BLaER1 treated with 17β-estradiol and CSF1 and Interleukin-3, amounts not matched to agents 10 nM and 100 nM (cell line): ENCODE measurements at regions not wholly inside any gene's neighbourhood (a gene's known extent, or its start where the extent isn't known, plus 50 kb on each side); places are given as distances from the start of the nearest gene placed in this dataset.

Experiments
- H3K27ac ChIP-seq, 11 experiments: shearing (Covaris generic); formaldehyde crosslinking; 2 replicates each; pipeline ENCODE4 v1.8.1; 2022
- H3K27me3 ChIP-seq, 11 experiments: shearing (Covaris generic); formaldehyde crosslinking; 2 replicates each; pipeline ENCODE4 v1.8.1; 2022
- H3K36me3 ChIP-seq, 11 experiments: shearing (Covaris generic); formaldehyde crosslinking; 2 replicates each; pipeline ENCODE4 v1.8.1; 2022
- H3K4me1 ChIP-seq, 10 experiments: shearing (Covaris generic); formaldehyde crosslinking; 2 replicates each; pipeline ENCODE4 v1.8.1; 2022
- H3K4me2 ChIP-seq, 11 experiments: shearing (Covaris generic); formaldehyde crosslinking; 2 replicates each; pipeline ENCODE4 v1.8.1; 2022
- H3K4me3 ChIP-seq, 10 experiments: shearing (Covaris generic); formaldehyde crosslinking; 2 replicates each; pipeline ENCODE4 v1.8.1; 2022
- H3K9ac ChIP-seq, 11 experiments: shearing (Covaris generic); formaldehyde crosslinking; 2 replicates each; pipeline ENCODE4 v1.8.1; 2022
- H3K9me3 ChIP-seq, 11 experiments: shearing (Covaris generic); formaldehyde crosslinking; replicated peaks in 1 of 11; 2 replicates each; pipeline ENCODE4 v1.8.1; 2022
- H4K20me1 ChIP-seq, 11 experiments: shearing (Covaris generic); formaldehyde crosslinking; 2 replicates each; pipeline ENCODE4 v1.8.1; 2022
- Cebpa-rat ChIP-seq, 11 experiments: shearing (Covaris generic); IDR thresholded peaks; 2 replicates each; pipeline ENCODE4 v1.8.1; 2022

GRCh38 chr13:68056816-68057710, 826.9 kb upstream of the PCDH9 start:
- peaks cover 8 to 15% (median 13%) of the 10 kb centered on the region in 11 experiments; a peak in 18 of 22 replicates for H3K9me3 ChIP-seq
- no peaks in the 10 kb centered on the region for H3K36me3 ChIP-seq
- H3K9ac ChIP-seq, result no peak overlapping the region
- H3K4me3 ChIP-seq, result no peak overlapping the region
- H3K4me1 ChIP-seq, result no peaks in the 10 kb centered on the region
- H3K27me3 ChIP-seq, result no peaks in the 10 kb centered on the region
- H3K4me2 ChIP-seq, result no peak overlapping the region
- H3K27ac ChIP-seq, result no peak overlapping the region
- no peak for TF ChIP-seq Cebpa-rat (IDR thresholded peaks at IDR 0.05)
- no peaks in the 10 kb centered on the region for H4K20me1 ChIP-seq

GRCh38 chr13:68051910-68052309, 821.8 kb upstream of the PCDH9 start:
- Histone ChIP-seq H3K27ac (no peak overlapping the region), H3K4me3 (no peak overlapping the region), H3K9me3 (peaks cover 3 to 11% (median 7%) of the 10 kb centered on the region in 11 experiments; a peak in 18 of 22 replicates), H3K36me3 (no peaks in the 10 kb centered on the region), H3K9ac (no peak overlapping the region), H4K20me1 (no peaks in the 10 kb centered on the region), H3K4me1 (no peaks in the 10 kb centered on the region), H3K4me2 (no peak overlapping the region), H3K27me3 (no peaks in the 10 kb centered on the region)
- TF ChIP-seq Cebpa-rat (IDR thresholded peaks at IDR 0.05), result no peak

GRCh38 chr13:68050761-68051160, 820.6 kb upstream of the PCDH9 start:
- Histone ChIP-seq H4K20me1 (no peaks in the 10 kb centered on the region), H3K9me3 (no peaks in the 10 kb centered on the region), H3K36me3 (no peaks in the 10 kb centered on the region), H3K4me2 (no peak overlapping the region), H3K27me3 (no peaks in the 10 kb centered on the region), H3K27ac (no peak overlapping the region), H3K9ac (no peak overlapping the region), H3K4me1 (no peaks in the 10 kb centered on the region), H3K4me3 (no peak overlapping the region)
- no peak for TF ChIP-seq Cebpa-rat (IDR thresholded peaks at IDR 0.05)

- Histone ChIP-seq H4K20me1 (no peaks in the 10 kb centered on the region), H3K27me3 (no peaks in the 10 kb centered on the region), H3K9me3 (no peaks in the 10 kb centered on the region), H3K4me3 (no peak overlapping the region), H3K4me1 (no peaks in the 10 kb centered on the region), H3K4me2 (no peak overlapping the region), H3K9ac (no peak overlapping the region), H3K27ac (no peak overlapping the region), H3K36me3 (no peaks in the 10 kb centered on the region)
- no peak for TF ChIP-seq Cebpa-rat (IDR thresholded peaks at IDR 0.05)
Measured at GRCh38 chr13:68048802-68049359, 818.7 kb upstream of the PCDH9 start.

- Histone ChIP-seq H3K27me3 (no peaks in the 10 kb centered on the region), H3K27ac (no peak overlapping the region), H4K20me1 (no peaks in the 10 kb centered on the region), H3K9me3 (no peaks in the 10 kb centered on the region), H3K36me3 (no peaks in the 10 kb centered on the region), H3K4me1 (no peaks in the 10 kb centered on the region), H3K4me3 (no peak overlapping the region), H3K9ac (no peak overlapping the region), H3K4me2 (no peak overlapping the region)
- TF ChIP-seq Cebpa-rat (IDR thresholded peaks at IDR 0.05), result no peak
Measured at GRCh38 chr13:68047889-68048288, 817.8 kb upstream of the PCDH9 start.

- H3K27ac ChIP-seq, result no peak overlapping the region
- H3K9ac ChIP-seq, result no peak overlapping the region
- H4K20me1 ChIP-seq, result no peaks in the 10 kb centered on the region
- H3K9me3 ChIP-seq, result no peaks in the 10 kb centered on the region
- no peak overlapping the region for H3K4me2 ChIP-seq
- no peaks in the 10 kb centered on the region for H3K4me1 ChIP-seq
- no peaks in the 10 kb centered on the region for H3K36me3 ChIP-seq
- no peaks in the 10 kb centered on the region for H3K27me3 ChIP-seq
- TF ChIP-seq Cebpa-rat (IDR thresholded peaks at IDR 0.05), result no peak
- H3K4me3 ChIP-seq, result no peak overlapping the region
Measured at GRCh38 chr13:68046903-68047302, 816.8 kb upstream of the PCDH9 start.

GRCh38 chr13:68030152-68030809, 800.1 kb upstream of the PCDH9 start:
- Histone ChIP-seq H3K4me2 (no peak overlapping the region), H3K36me3 (no peaks in the 10 kb centered on the region), H3K27me3 (no peaks in the 10 kb centered on the region), H3K27ac (no peak overlapping the region), H3K4me1 (no peaks in the 10 kb centered on the region), H3K9ac (no peak overlapping the region), H4K20me1 (no peaks in the 10 kb centered on the region), H3K4me3 (no peak overlapping the region), H3K9me3 (no peaks in the 10 kb centered on the region)
- TF ChIP-seq Cebpa-rat (IDR thresholded peaks at IDR 0.05), result no peak

- Histone ChIP-seq H3K9ac (no peak overlapping the region), H3K4me1 (no peaks in the 10 kb centered on the region), H3K36me3 (no peaks in the 10 kb centered on the region), H3K4me2 (no peak overlapping the region), H3K4me3 (no peak overlapping the region), H3K9me3 (no peaks in the 10 kb centered on the region), H4K20me1 (no peaks in the 10 kb centered on the region), H3K27me3 (no peaks in the 10 kb centered on the region), H3K27ac (no peak overlapping the region)
- no peak for TF ChIP-seq Cebpa-rat (IDR thresholded peaks at IDR 0.05)
Measured at GRCh38 chr13:68028701-68029100, 798.6 kb upstream of the PCDH9 start.

- Histone ChIP-seq H3K9me3 (no peaks in the 10 kb centered on the region), H3K4me2 (no peak overlapping the region), H3K4me1 (no peaks in the 10 kb centered on the region), H3K9ac (no peak overlapping the region), H3K27ac (no peak overlapping the region), H3K4me3 (no peak overlapping the region), H4K20me1 (no peaks in the 10 kb centered on the region), H3K27me3 (no peaks in the 10 kb centered on the region), H3K36me3 (no peaks in the 10 kb centered on the region)
- TF ChIP-seq Cebpa-rat (IDR thresholded peaks at IDR 0.05), result no peak
Measured at GRCh38 chr13:68027306-68027705, 797.2 kb upstream of the PCDH9 start.
